ENCODE measurements at regions not wholly inside any gene's neighbourhood (a gene's known extent, or its start where the extent isn't known, plus 50 kb on each side); places are given as distances from the start of the nearest gene placed in this dataset.

GRCh38 chr13:73351730-73352129, 292.9 kb downstream of the KLF5 start:
- no peaks in the 10 kb centered on the region for H3K36me3 ChIP-seq (ENCODE audit: insufficient read depth, low read length)
- no peak for DNase-seq
- no peaks in the 10 kb centered on the region for H3K79me2 ChIP-seq (ENCODE audit: low read length)
- H3K27me3 ChIP-seq (ENCODE audit: low read length), result no peaks in the 10 kb centered on the region
- no peak overlapping the region for H2AFZ ChIP-seq (ENCODE audit: low read length)
- H3K9me2 ChIP-seq (replicated peaks; ENCODE audit: insufficient read depth, low read length), result no peaks in the 10 kb centered on the region
- no peaks in the 10 kb centered on the region for H4K20me1 ChIP-seq (ENCODE audit: insufficient read depth, low read depth, low read length)
- H3K9me3 ChIP-seq (ENCODE audit: low read length), result no peaks in the 10 kb centered on the region
- H3K4me1 ChIP-seq (ENCODE audit: low read length), result no peaks in the 10 kb centered on the region
- H3K9ac ChIP-seq (ENCODE audit: low read length), result no peak overlapping the region
- H3K27ac ChIP-seq (ENCODE audit: low read length), result no peak overlapping the region
- no peak overlapping the region for H3K4me3 ChIP-seq (ENCODE audit: low read length)
- H3K4me2 ChIP-seq (ENCODE audit: low read depth, low read length, poor library complexity, severe bottlenecking), result no peak overlapping the region

- no peaks in the 10 kb centered on the region for H3K79me2 ChIP-seq (ENCODE audit: low read length)
- no peak overlapping the region for H3K4me2 ChIP-seq (ENCODE audit: low read depth, low read length, poor library complexity, severe bottlenecking)
- H3K9me3 ChIP-seq (ENCODE audit: low read length), result no peaks in the 10 kb centered on the region
- no peaks in the 10 kb centered on the region for H3K4me1 ChIP-seq (ENCODE audit: low read length)
- no peak for DNase-seq
- no peak overlapping the region for H2AFZ ChIP-seq (ENCODE audit: low read length)
- no peak overlapping the region for H3K4me3 ChIP-seq (ENCODE audit: low read length)
- no peaks in the 10 kb centered on the region for H4K20me1 ChIP-seq (ENCODE audit: insufficient read depth, low read depth, low read length)
- H3K36me3 ChIP-seq (ENCODE audit: insufficient read depth, low read length), result no peaks in the 10 kb centered on the region
- no peaks in the 10 kb centered on the region for H3K9me2 ChIP-seq (replicated peaks; ENCODE audit: insufficient read depth, low read length)
- H3K27ac ChIP-seq (ENCODE audit: low read length), result no peak overlapping the region
- H3K27me3 ChIP-seq (ENCODE audit: low read length), result no peaks in the 10 kb centered on the region
- H3K9ac ChIP-seq (ENCODE audit: low read length), result no peak overlapping the region
Measured at GRCh38 chr13:73341748-73342147, 282.9 kb downstream of the KLF5 start.

GRCh38 chr13:73340069-73340468, 281.3 kb downstream of the KLF5 start:
- Histone ChIP-seq H3K9me3 (ENCODE audit: low read length) (no peaks in the 10 kb centered on the region), H2AFZ (ENCODE audit: low read length) (no peak overlapping the region), H3K4me1 (ENCODE audit: low read length) (no peaks in the 10 kb centered on the region), H3K79me2 (ENCODE audit: low read length) (no peaks in the 10 kb centered on the region), H3K4me2 (ENCODE audit: low read depth, low read length, poor library complexity, severe bottlenecking) (no peak overlapping the region), H3K9me2 (replicated peaks; ENCODE audit: insufficient read depth, low read length) (no peaks in the 10 kb centered on the region), H3K4me3 (ENCODE audit: low read length) (no peak overlapping the region), H3K27ac (ENCODE audit: low read length) (no peak overlapping the region), H3K36me3 (ENCODE audit: insufficient read depth, low read length) (no peaks in the 10 kb centered on the region), H3K9ac (ENCODE audit: low read length) (no peak overlapping the region), H3K27me3 (ENCODE audit: low read length) (no peaks in the 10 kb centered on the region), H4K20me1 (ENCODE audit: insufficient read depth, low read depth, low read length) (no peaks in the 10 kb centered on the region)
- no peak for DNase-seq

GRCh38 chr13:73339086-73339485, 280.3 kb downstream of the KLF5 start:
- H3K9me2 ChIP-seq (replicated peaks; ENCODE audit: insufficient read depth, low read length), result no peaks in the 10 kb centered on the region
- H4K20me1 ChIP-seq (ENCODE audit: insufficient read depth, low read depth, low read length), result no peaks in the 10 kb centered on the region
- H3K4me1 ChIP-seq (ENCODE audit: low read length), result no peaks in the 10 kb centered on the region
- H3K4me2 ChIP-seq (ENCODE audit: low read depth, low read length, poor library complexity, severe bottlenecking), result no peak overlapping the region
- H2AFZ ChIP-seq (ENCODE audit: low read length), result no peak overlapping the region
- H3K9ac ChIP-seq (ENCODE audit: low read length), result no peak overlapping the region
- H3K27me3 ChIP-seq (ENCODE audit: low read length), result no peaks in the 10 kb centered on the region
- no peaks in the 10 kb centered on the region for H3K9me3 ChIP-seq (ENCODE audit: low read length)
- no peak overlapping the region for H3K27ac ChIP-seq (ENCODE audit: low read length)
- H3K4me3 ChIP-seq (ENCODE audit: low read length), result no peak overlapping the region
- no peaks in the 10 kb centered on the region for H3K36me3 ChIP-seq (ENCODE audit: insufficient read depth, low read length)
- H3K79me2 ChIP-seq (ENCODE audit: low read length), result no peaks in the 10 kb centered on the region
- no peak for DNase-seq

GRCh38 chr13:73338389-73338788, 279.6 kb downstream of the KLF5 start:
- no peak overlapping the region for H3K9ac ChIP-seq (ENCODE audit: low read length)
- no peaks in the 10 kb centered on the region for H4K20me1 ChIP-seq (ENCODE audit: insufficient read depth, low read depth, low read length)
- H3K4me2 ChIP-seq (ENCODE audit: low read depth, low read length, poor library complexity, severe bottlenecking), result no peak overlapping the region
- H3K27me3 ChIP-seq (ENCODE audit: low read length), result no peaks in the 10 kb centered on the region
- no peaks in the 10 kb centered on the region for H3K9me2 ChIP-seq (replicated peaks; ENCODE audit: insufficient read depth, low read length)
- H3K4me3 ChIP-seq (ENCODE audit: low read length), result no peak overlapping the region
- no peaks in the 10 kb centered on the region for H3K9me3 ChIP-seq (ENCODE audit: low read length)
- H2AFZ ChIP-seq (ENCODE audit: low read length), result no peak overlapping the region
- H3K4me1 ChIP-seq (ENCODE audit: low read length), result no peaks in the 10 kb centered on the region
- no peaks in the 10 kb centered on the region for H3K79me2 ChIP-seq (ENCODE audit: low read length)
- DNase-seq, result no peak
- no peaks in the 10 kb centered on the region for H3K36me3 ChIP-seq (ENCODE audit: insufficient read depth, low read length)
- no peak overlapping the region for H3K27ac ChIP-seq (ENCODE audit: low read length)

- H3K27ac ChIP-seq (ENCODE audit: low read length), result no peak overlapping the region
- H3K79me2 ChIP-seq (ENCODE audit: low read length), result no peaks in the 10 kb centered on the region
- no peaks in the 10 kb centered on the region for H3K4me1 ChIP-seq (ENCODE audit: low read length)
- H3K9ac ChIP-seq (ENCODE audit: low read length), result no peak overlapping the region
- H3K27me3 ChIP-seq (ENCODE audit: low read length), result no peaks in the 10 kb centered on the region
- H3K4me2 ChIP-seq (ENCODE audit: low read depth, low read length, poor library complexity, severe bottlenecking), result no peak overlapping the region
- H3K4me3 ChIP-seq (ENCODE audit: low read length), result no peak overlapping the region
- no peaks in the 10 kb centered on the region for H3K9me2 ChIP-seq (replicated peaks; ENCODE audit: insufficient read depth, low read length)
- no peaks in the 10 kb centered on the region for H4K20me1 ChIP-seq (ENCODE audit: insufficient read depth, low read depth, low read length)
- no peak for DNase-seq
- H3K9me3 ChIP-seq (ENCODE audit: low read length), result no peaks in the 10 kb centered on the region
- no peak overlapping the region for H2AFZ ChIP-seq (ENCODE audit: low read length)
- H3K36me3 ChIP-seq (ENCODE audit: insufficient read depth, low read length), result no peaks in the 10 kb centered on the region
Measured at GRCh38 chr13:73337532-73337931, 278.7 kb downstream of the KLF5 start.

GRCh38 chr13:73336773-73337172, 278.0 kb downstream of the KLF5 start:
- H3K4me2 ChIP-seq (ENCODE audit: low read depth, low read length, poor library complexity, severe bottlenecking), result no peak overlapping the region

GRCh38 chr13:73335944-73336343, 277.1 kb downstream of the KLF5 start:
- H2AFZ ChIP-seq (ENCODE audit: low read length), result no peak overlapping the region
- H3K4me3 ChIP-seq (ENCODE audit: low read length), result no peak overlapping the region
- H3K27ac ChIP-seq (ENCODE audit: low read length), result no peak overlapping the region
- H4K20me1 ChIP-seq (ENCODE audit: insufficient read depth, low read depth, low read length), result no peaks in the 10 kb centered on the region
- H3K27me3 ChIP-seq (ENCODE audit: low read length), result no peaks in the 10 kb centered on the region
- DNase-seq, result no peak
- H3K9me3 ChIP-seq (ENCODE audit: low read length), result no peaks in the 10 kb centered on the region
- no peak overlapping the region for H3K9ac ChIP-seq (ENCODE audit: low read length)
- H3K4me2 ChIP-seq (ENCODE audit: low read depth, low read length, poor library complexity, severe bottlenecking), result no peak overlapping the region
- H3K9me2 ChIP-seq (replicated peaks; ENCODE audit: insufficient read depth, low read length), result no peaks in the 10 kb centered on the region
- H3K79me2 ChIP-seq (ENCODE audit: low read length), result no peaks in the 10 kb centered on the region
- H3K4me1 ChIP-seq (ENCODE audit: low read length), result no peaks in the 10 kb centered on the region
- no peaks in the 10 kb centered on the region for H3K36me3 ChIP-seq (ENCODE audit: insufficient read depth, low read length)

More at GRCh38 chr13:73336773-73337172, 278.0 kb downstream of the KLF5 start:
- H3K4me3 ChIP-seq (ENCODE audit: low read length), result no peak overlapping the region
- no peak overlapping the region for H2AFZ ChIP-seq (ENCODE audit: low read length)
- no peaks in the 10 kb centered on the region for H3K36me3 ChIP-seq (ENCODE audit: insufficient read depth, low read length)
- no peak overlapping the region for H3K27ac ChIP-seq (ENCODE audit: low read length)
- H3K9me3 ChIP-seq (ENCODE audit: low read length), result no peaks in the 10 kb centered on the region
- no peaks in the 10 kb centered on the region for H3K27me3 ChIP-seq (ENCODE audit: low read length)
- H3K4me1 ChIP-seq (ENCODE audit: low read length), result no peaks in the 10 kb centered on the region
- no peaks in the 10 kb centered on the region for H3K9me2 ChIP-seq (replicated peaks; ENCODE audit: insufficient read depth, low read length)
- no peak overlapping the region for H3K9ac ChIP-seq (ENCODE audit: low read length)
- DNase-seq, result no peak
- H4K20me1 ChIP-seq (ENCODE audit: insufficient read depth, low read depth, low read length), result no peaks in the 10 kb centered on the region
- H3K79me2 ChIP-seq (ENCODE audit: low read length), result no peaks in the 10 kb centered on the region

- Histone ChIP-seq H3K9me2 (replicated peaks; ENCODE audit: insufficient read depth, low read length) (no peaks in the 10 kb centered on the region), H3K4me1 (ENCODE audit: low read length) (no peaks in the 10 kb centered on the region), H3K36me3 (ENCODE audit: insufficient read depth, low read length) (no peaks in the 10 kb centered on the region), H3K4me2 (ENCODE audit: low read depth, low read length, poor library complexity, severe bottlenecking) (no peak overlapping the region), H3K4me3 (ENCODE audit: low read length) (no peak overlapping the region), H3K9ac (ENCODE audit: low read length) (no peak overlapping the region), H3K27ac (ENCODE audit: low read length) (no peak overlapping the region), H2AFZ (ENCODE audit: low read length) (no peak overlapping the region), H3K79me2 (ENCODE audit: low read length) (no peaks in the 10 kb centered on the region), H3K27me3 (ENCODE audit: low read length) (no peaks in the 10 kb centered on the region), H3K9me3 (ENCODE audit: low read length) (no peaks in the 10 kb centered on the region), H4K20me1 (ENCODE audit: insufficient read depth, low read depth, low read length) (no peaks in the 10 kb centered on the region)
- DNase-seq, result no peak
Measured at GRCh38 chr13:73335210-73335609, 276.4 kb downstream of the KLF5 start.
